Osteocyte (in vitro differentiated cells): ENCODE measurements at regions not wholly inside any gene's neighbourhood (a gene's known extent, or its start where the extent isn't known, plus 50 kb on each side); places are given as distances from the start of the nearest gene placed in this dataset.

Source experiments
- DNase-seq: peaks from one replicate; pipeline ENCODE4 v3.0.0; 2021; ENCODE audit warnings: mixed read lengths; ENCODE audit not compliant: unreplicated experiment; ENCODE audit errors: extremely low spot score
- H3K27ac Mint-ChIP-seq: one replicate; pipeline ENCODE4 v1.8.0; 2021; ENCODE audit warnings: mild to moderate bottlenecking, mixed read lengths; ENCODE audit not compliant: unreplicated experiment
- H3K27me3 Mint-ChIP-seq: one replicate; pipeline ENCODE4 v1.8.0; 2021; ENCODE audit warnings: mixed read lengths; ENCODE audit not compliant: unreplicated experiment
- H3K36me3 Mint-ChIP-seq: one replicate; pipeline ENCODE4 v1.8.0; 2021; ENCODE audit warnings: mixed read lengths; ENCODE audit not compliant: unreplicated experiment
- H3K4me1 Mint-ChIP-seq: one replicate; pipeline ENCODE4 v1.8.0; 2021; ENCODE audit warnings: mixed read lengths; ENCODE audit not compliant: unreplicated experiment
- H3K4me3 Mint-ChIP-seq: one replicate; pipeline ENCODE4 v1.8.0; 2021; ENCODE audit warnings: mild to moderate bottlenecking, moderate library complexity, mixed read lengths; ENCODE audit not compliant: unreplicated experiment
- H3K9me3 Mint-ChIP-seq: one replicate; pipeline ENCODE4 v1.8.0; 2021; ENCODE audit warnings: mixed read lengths; ENCODE audit not compliant: unreplicated experiment
- CTCF ChIP-seq: fragments of 200-600 bp; sonication (generic); IDR thresholded peaks from 2 replicates; pipeline ENCODE4 v1.5.0; 2021; ENCODE audit warnings: antibody characterized with exemption, mild to moderate bottlenecking, moderate library complexity

DNA sequence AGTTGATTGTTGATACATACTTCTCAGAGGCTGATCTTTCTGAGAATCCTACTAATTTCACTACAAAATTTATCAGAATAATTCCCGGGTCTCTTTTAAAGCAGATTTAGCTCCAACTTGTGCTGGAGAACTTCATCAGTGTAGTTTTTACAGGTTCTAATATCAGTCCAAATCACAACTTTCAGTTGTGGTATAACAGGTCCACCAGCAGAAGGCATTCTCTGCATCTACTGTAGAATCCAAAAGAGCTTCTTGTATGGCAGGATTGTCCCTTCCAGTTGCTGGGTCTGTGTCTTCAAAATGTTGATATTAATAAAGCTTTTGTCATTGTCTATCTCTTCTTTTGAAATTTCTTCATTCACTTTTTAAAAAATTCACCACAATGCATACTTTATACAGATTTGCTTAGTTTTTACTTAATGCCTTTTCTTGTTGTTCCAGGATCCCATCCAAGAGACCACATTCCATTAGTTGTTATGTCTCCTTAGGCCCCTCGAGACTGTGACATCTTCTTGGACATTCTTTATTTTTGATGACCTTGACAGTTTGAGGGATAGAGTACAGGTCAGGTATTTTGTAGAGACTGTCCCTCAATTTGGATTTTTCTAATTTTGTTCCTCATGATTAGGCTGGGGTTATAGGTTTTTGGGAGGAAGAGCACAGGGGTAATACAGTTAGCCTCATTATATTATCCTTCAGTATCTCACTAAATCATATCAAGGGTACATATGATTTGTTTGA, 490.5 kb upstream of the MEX3C start:
- H3K36me3 Mint-ChIP-seq: no peaks in the 10 kb centered on the region
- no peaks in the 10 kb centered on the region for H3K4me1 Mint-ChIP-seq
- H3K9me3 Mint-ChIP-seq: no peaks in the 10 kb centered on the region
- no peak overlapping the region for H3K27ac Mint-ChIP-seq
- H3K27me3 Mint-ChIP-seq: no peaks in the 10 kb centered on the region
- no peak for TF ChIP-seq CTCF
- no peak for DNase-seq
- no peak overlapping the region for H3K4me3 Mint-ChIP-seq

DNA sequence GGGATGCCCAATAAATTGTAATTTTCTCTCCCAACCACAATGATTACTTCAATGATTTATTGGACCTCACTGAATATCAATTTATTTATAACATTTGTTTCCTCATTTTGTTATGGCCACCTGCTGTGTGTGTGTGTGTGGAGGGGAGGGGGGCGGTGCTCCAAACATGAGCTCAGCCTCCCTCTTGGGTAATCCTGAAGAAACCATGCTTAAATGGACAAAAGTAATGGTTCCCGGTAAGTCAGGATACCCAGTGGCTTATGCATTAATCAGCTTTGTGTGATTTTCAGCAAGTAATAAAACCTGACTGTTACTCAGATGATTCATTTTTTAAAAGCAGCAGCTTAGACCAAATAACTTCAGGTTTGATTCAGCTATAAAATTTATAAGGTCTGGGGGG, 495.1 kb upstream of the MEX3C start:
- Mint-ChIP-seq H3K4me3 (no peak overlapping the region), H3K36me3 (no peaks in the 10 kb centered on the region), H3K9me3 (peaks cover 14% of the 10 kb centered on the region), H3K4me1 (no peaks in the 10 kb centered on the region), H3K27me3 (no peaks in the 10 kb centered on the region), H3K27ac (no peak overlapping the region)
- no peak for TF ChIP-seq CTCF
- DNase-seq: no peak

DNA sequence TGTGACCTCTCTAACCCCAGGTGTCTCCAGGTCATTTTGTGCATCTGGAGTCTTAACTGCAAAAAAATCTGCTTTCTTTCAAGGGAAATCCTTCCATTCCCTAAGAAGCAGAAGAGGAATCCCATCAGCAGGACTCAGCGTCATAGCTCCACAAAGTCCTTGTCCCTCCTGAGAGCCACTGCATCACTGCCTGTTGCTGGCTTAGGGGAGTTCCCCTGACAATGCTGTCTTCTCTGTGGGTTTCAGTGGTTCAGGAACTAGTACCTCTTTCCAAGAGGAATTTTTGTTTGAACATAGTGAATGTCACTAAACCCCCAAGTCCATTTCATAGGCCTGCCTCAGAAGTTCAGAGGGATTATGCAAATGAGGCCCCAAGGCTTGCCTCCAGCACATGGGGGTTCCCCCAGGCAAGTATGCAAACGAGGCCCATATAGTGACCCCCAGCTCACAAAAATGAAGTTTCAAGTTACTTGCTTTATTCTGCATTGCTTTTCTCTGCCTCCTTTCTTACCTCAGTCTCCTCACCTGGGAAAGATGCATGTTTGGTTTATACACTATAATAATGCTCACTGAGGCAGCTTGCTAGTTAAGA, 513.9 kb upstream of the MEX3C start:
- peaks cover 68% of the 10 kb centered on the region for H3K9me3 Mint-ChIP-seq
- peaks cover 6% of the 10 kb centered on the region for H3K36me3 Mint-ChIP-seq
- no peak for DNase-seq
- no peak for TF ChIP-seq CTCF
- no peaks in the 10 kb centered on the region for H3K27me3 Mint-ChIP-seq
- no peak overlapping the region for H3K4me3 Mint-ChIP-seq
- H3K27ac Mint-ChIP-seq: no peak overlapping the region
- H3K4me1 Mint-ChIP-seq: no peaks in the 10 kb centered on the region

GRCh38 chr18:51712821-51713220, 515.3 kb upstream of the MEX3C start:
- H3K27ac Mint-ChIP-seq: no peak overlapping the region
- peaks cover 1% of the 10 kb centered on the region for H3K36me3 Mint-ChIP-seq
- no peaks in the 10 kb centered on the region for H3K27me3 Mint-ChIP-seq
- H3K9me3 Mint-ChIP-seq: peaks cover 54% of the 10 kb centered on the region
- H3K4me3 Mint-ChIP-seq: no peak overlapping the region
- no peak for DNase-seq
- TF ChIP-seq CTCF: no peak
- no peaks in the 10 kb centered on the region for H3K4me1 Mint-ChIP-seq

DNA sequence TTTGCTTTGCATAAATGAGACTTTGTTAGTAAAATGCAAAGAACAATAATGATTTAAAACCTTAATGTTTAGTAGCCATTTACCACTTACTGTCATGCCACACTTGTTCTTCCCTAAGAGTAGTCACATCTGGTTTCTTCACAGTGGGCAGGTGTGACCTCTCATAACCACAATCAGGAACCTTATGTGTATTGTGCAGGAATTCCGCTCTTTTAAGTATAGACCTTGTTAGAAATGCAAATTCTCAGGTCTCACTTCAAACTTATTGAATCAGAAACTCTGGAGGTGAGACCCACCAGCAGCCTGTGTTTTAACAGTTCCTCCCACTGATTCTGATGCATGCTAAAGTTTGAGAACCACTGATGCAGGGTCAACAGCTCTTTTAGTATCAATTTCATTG, 518.8 kb upstream of the MEX3C start:
- Mint-ChIP-seq H3K9me3 (peaks cover 30% of the 10 kb centered on the region), H3K27me3 (no peaks in the 10 kb centered on the region), H3K36me3 (no peaks in the 10 kb centered on the region), H3K4me1 (no peaks in the 10 kb centered on the region), H3K27ac (no peak overlapping the region), H3K4me3 (no peak overlapping the region)
- no peak for TF ChIP-seq CTCF
- no peak for DNase-seq
